ENCODE measurements at regions not wholly inside any gene's neighbourhood (a gene's known extent, or its start where the extent isn't known, plus 50 kb on each side); places are given as distances from the start of the nearest gene placed in this dataset.
"Not testable (repeated sequence)": the region's sequence is repeated elsewhere in the genome, so short reads cannot be mapped to it uniquely, and the experiment has no call there.

DNA sequence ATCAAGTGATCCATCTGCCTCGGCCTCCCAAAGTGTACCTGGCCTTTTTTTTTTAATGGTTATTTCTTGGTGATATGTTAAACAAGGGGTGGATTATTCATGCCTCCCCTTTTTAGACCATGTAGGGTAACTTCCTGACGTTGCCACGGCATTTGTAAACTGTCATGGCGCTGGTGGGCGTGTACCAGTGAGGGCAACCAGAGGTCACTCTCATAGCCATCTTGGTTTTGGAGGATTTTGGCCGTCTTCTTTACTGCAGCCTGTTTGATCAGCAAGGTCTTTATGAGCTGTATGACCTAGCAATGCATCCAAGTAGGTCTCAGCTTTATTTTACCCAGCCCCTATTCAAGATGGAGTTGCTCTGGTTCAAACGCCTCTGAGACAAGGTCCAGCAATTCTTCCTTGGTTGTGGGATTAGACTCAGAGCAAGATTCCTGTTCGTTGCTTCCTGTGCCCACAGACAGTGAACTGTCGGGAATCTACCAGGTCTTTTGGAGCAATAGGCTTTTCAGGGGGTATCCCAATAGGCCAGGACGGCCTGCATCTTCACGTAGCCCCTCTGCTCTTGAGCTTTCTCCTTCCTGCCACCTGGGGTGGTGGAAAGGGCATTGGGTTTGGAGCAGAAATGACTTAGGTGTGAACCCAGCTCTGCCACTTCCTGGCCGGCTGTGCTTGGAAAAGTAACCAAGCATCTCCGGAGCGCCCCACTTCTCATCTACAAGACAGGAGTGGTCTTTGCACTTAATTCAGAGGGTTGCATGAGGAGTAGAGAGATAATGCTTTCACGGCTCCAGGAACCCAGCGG, 52.9 kb upstream of the SEC14L1 start:
- DNase-seq: no peak

- DNase-seq: peak; percentile 80
Observed at GRCh38 chr17:77088455-77089123, 52.2 kb upstream of the SEC14L1 start.

DNA sequence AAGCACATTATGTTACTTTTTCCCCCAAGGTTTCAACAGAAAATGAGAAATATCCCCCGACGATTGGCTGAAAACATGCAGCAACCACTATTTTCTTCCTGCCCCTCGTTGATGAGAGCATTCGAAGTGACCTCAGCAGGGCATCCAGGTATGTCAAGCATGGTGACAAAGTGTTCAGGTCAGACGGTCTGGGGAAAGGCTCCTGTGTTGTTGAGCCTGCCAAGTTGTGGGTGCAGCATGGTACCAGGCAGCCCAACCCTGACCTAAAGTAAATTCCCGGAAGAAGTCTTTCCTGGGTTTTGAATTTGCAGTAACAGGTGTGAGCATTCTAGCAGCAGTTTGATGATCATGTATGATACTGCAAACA, 51.7 kb upstream of the SEC14L1 start:
- no peak for DNase-seq

GRCh38 chr17:77089949-77090348, 50.8 kb upstream of the SEC14L1 start:
- DNase-seq: not testable (repeated sequence)

GRCh38 chr17:77090476-77090875, 50.3 kb upstream of the SEC14L1 start:
- DNase-seq: no peak
